Inferior parietal cortex (tissue), 1 donor: ENCODE measurements at regions not wholly inside any gene's neighbourhood (a gene's known extent, or its start where the extent isn't known, plus 50 kb on each side); places are given as distances from the start of the nearest gene placed in this dataset.
"Not testable (repeated sequence)": the region's sequence is repeated elsewhere in the genome, so short reads cannot be mapped to it uniquely, and the experiment has no call there.

Experiments
- DNase-seq: peaks from one replicate; pipeline ENCODE4 v3.0.0-alpha.2; 2016; ENCODE audit errors: extremely low spot score

DNA sequence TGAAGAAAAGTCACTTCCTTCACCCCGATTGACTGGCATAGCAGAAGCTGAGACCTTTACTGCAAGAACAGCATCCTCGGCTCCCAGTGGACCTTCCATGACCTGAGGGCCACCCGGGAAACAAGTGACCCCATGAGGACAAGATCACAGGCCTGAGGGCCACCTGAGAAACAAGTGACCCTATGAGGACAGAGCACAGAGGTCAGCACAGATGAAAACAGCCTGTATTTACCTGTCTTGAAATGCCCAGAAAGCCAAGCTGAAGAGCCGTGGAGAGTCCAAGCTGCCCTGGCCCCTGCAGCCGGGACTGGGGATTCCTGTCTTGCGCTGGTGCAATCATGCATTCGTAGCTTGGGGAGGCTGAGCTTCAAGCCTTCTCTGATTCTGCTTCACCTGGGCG lies 114.2 kb upstream of the SPACA7 start:
- DNase-seq, result no peak

DNA sequence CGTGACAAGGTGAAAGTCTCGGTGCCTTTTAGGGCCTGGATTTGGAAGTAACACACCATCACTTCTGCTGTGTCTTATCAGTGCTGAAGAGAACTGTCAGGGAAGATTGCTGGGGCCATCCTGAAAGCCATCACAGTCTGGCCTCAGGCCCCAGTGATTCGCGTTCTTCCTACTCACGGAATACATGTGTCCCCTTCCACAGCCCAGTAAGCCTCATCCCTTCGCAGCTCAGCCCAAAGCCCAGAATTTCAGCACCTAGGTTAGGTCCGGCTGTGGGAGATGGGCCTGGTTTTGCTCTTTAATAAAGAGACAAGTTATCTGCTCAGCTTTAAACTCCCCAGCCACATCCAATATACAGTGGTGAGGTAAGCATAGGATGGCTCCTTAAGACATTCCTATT lies 113.0 kb upstream of the SPACA7 start:
- no peak for DNase-seq

DNA sequence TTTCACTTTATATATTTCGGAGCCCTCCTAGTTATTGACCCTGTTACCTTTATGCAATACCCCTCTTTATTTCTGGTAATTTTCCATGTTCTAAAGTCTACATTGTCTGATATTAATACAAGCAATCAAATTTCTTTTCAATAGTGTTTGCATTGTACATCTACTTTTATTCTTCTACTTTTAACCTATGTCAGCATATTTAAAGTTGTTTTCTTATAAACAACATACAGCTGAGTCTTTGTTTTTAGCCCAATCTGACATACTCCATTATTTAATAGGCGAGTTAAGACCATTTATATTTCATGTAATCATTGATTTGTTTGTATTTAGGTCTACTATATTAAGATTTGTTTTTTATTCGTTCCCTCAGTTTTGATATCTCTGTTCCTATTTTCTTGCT lies 108.5 kb upstream of the SPACA7 start:
- no peak for DNase-seq

DNA sequence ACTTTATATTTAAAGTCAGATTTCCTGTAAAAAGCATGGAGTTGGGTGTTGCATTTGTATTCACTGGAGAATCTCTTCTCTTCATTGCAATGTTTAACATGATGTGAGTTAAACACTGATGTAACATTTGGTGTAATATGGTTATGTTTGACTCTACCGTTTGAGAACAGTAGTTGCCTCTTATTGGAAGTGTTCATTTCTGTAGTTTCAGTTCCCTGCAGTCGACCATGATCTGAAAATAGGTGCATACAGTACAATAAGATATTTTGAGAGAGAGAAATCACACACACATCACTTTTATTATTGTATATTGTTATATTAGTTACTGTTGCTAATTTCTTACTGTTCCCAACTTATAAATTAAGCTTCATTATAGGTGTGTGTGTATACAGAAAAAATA lies 105.2 kb upstream of the SPACA7 start:
- DNase-seq, result no peak

DNA sequence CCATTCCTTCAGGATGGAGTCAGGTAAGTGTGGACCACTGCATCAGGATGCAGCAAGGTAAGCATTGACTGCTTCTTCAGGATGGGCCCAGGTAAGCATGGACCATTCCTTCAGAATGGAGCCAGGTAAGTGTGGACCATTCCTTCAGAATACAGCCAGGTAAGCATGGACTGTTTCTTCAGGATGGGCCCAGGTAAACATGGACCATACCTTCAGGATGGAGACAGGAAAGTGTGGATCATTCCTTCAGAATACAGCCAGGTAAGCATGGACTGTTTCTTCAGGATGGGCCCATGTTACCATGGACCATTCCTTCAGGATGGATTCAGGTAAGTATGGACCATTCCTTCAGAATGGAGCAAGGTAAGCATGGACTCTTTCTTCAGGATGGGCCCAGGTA lies 89.4 kb upstream of the SPACA7 start:
- DNase-seq, result not testable (repeated sequence)

DNA sequence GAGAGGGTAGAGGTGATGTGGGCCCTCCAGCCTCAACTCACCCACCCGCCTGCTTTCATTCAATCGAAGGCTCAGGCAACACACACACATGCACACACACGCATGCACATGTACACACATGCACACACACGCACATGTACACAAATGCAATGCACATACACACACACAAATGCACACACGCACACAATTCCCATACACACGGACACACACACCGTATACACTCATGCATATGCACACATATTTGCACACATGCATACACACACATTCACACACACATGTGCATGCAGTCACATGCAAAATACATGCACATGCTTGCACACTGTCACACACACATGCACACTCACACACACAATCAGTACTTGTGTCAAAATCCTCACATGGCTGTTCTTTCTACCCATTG lies 55.9 kb upstream of the SPACA7 start:
- no peak for DNase-seq

DNA sequence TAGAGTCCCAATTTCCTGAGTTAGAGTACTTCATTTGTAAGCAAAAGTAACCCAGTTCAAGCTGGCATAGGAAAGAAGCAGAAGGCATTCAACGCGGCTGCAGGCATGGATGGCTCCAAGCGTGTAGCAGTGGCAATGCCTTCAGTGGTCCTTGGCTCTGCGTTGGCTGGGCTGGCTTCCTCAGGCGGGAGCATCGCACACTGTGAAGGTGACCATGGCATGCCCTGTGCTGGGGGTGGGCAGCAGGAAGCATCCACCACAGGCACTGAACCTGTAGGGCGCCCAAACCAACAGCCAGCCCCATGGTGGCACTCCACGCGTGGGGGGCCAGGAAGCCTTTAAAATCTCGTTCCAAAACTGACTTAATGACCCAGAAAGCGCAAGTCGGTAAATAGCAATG lies 53.6 kb upstream of the SPACA7 start:
- no peak for DNase-seq

DNA sequence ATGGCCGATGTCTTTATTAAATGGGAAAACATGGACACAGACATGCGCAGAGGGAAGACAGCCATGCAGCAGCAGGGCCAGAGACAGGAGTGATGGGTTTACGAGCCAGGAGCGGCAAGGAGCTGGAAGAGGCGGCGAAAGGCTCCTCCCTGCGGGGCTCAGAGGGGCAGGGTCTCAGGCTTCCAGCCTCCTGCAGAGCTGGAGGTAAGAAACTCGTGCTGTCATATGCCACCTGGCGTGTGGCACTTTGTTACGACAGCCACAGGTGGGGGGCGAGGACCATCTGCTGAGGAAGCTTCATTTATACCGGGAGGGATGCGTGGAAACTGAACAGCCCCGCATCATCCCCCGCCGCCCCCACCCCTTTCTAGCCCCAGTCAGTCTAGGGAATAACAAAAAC lies 52.0 kb upstream of the SPACA7 start:
- DNase-seq, result no peak

DNA sequence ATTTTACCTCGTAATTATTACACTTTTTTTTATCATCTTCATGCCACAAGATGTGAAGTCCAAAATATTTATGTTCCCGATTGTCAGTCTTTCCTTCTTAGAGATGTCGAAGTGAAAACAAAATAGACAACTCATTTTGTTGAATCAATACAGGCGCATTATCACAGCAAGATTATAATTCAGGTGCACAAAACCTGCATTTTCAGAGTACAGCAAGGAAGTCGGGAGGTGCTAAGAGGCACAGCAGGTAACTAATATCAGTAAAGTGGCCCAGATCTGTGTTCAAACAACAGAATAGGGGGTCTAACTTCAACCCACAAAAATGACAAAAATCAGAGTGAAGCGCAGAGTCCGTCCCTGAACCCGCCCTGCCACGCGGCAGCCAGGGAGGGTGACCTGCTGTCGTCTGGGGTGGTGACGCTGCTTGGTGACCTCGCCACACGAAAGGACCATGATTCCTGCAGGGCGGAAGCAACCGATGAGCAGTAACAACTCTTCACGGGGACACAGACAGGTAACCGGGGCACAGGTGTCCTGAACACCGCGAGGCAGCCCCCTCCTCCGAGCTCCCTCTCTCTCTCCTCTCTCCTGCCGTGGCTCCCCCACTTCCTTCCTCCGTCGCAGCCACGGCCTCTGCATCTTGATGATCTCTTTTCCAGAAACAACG lies 50.9 kb upstream of the SPACA7 start:
- no peak for DNase-seq

DNA sequence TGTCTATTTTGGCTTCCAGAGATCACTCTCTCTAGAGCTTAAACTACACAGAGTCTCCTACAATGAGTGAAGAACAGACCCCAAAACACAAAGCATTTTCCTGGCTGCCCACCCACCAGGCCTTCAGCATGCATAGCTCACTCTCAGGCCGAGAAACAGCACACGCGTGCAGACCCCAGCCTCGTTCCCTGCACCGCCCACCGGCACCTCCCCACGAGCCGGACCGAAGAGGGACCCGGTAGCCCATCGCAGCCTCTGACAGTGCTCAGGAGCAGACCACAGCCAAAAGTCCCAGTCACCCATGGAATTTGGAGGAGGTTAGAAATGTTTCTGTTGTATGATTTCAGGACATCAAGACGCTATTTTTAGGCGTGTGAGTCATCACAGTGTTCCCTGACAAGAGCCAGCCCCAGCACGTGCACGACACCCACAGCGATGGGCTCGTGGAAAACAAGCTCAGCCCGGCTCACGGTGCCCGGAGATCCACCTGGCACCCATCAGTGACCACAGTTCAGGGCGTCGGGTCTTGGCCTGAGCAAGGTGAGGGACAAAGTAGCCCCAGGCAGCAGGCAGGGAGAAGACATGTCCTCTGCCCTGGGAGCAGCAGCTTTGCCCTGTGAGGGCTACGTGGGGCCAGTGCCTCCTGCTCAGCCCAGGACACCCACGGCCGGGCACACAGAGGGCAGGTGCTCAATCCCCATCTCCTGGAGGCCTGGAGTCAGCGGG lies 50.1 kb upstream of the SPACA7 start:
- no peak for DNase-seq
